Fibroblast of skin of scalp (primary cell): ENCODE measurements at regions not wholly inside any gene's neighbourhood (a gene's known extent, or its start where the extent isn't known, plus 50 kb on each side); places are given as distances from the start of the nearest gene placed in this dataset.

Source experiments
- DNase-seq: peaks from one replicate; pipeline ENCODE4 v3.0.0-alpha.2; 2013

DNA sequence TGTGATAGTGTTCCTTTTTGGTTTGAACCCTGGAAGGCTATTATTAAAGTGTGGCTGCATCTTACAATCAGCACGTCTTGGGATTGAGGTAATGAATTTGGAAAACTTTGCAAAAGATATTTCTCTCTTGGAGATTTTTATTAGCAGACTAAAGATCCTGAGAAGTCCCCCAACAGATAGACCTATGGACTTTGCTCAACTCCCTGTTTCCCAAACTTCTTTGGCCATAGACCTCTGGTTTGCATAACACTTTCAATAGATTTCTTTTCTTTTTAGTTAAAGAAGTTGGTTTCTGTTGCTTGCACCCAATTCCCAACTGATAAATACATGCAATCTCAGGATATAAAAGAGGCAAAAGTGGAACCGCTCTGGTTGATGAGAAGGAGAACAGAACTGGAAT is 465.8 kb upstream of the PROK2 start:
- DNase-seq: no peak

DNA sequence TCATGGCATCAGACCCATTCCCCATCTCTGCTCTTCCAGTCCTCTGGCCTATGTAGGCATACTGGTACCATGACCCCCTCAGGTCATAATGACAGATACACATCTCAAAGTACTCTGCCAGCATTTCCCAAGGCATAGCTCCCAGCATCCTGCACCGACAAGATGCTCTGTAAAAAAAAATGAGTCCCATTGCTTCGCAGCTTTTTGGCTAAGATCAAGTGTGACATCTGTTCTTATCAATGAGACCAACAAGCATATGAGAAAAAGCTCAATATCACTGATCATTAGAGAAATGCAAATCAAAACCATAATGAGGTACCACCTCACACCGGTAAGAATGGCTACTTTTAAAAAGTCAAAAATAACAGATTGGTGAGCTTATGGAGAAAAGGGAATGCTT is 463.9 kb upstream of the PROK2 start:
- no peak for DNase-seq

DNA sequence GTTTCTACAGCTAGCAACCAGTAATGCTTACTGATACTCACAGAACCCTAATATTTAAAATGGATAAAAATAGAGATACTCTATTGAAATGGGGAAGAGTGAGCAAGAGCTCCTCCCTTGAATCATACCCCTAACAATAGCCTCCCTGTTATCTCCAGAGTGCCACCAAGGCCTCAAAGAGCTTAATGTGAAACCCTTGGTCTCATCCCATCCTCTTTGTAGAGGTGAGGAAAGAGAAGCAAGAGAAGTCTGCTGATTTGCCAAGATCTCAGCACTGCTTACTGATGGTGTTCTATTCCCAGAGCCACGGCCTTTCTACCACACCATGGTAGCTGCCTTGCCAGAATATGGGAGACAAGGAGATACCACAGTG is 463.4 kb upstream of the PROK2 start:
- DNase-seq: no peak

DNA sequence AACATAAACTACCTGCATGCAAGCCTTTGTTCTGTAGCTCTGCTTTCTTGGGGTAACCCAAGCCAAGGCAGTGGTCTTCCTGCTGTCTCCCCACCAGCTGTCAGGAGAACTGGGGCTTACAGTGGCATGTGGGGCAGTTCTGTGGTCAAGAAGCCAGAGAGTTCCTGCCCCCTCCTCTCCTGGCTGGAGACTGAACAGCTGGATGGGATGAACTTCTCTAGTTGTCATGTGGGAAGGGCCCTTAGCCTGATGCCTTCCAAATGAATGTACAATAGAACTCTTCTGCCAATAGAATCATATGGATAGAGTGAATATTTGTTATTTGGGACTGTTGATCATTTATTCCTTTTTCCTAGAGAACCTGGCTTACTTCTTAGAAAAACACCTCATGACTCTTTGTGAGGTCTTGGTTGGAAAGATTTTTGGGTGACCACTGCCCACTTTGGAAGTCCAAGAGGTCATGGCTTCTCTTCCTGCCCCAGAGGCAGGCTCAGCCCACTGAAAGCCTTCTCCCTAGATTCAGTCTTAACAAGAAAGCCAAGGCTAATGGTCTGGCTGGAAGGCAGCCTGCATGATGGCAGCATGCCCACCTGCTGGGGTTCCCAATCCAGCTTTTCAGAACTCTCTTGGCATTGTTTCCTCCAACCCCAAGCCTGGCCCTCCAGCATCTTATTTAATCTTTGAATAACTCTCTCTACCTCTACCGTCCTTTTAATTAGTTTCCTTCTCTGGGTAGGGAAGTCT is 462.9 kb upstream of the PROK2 start:
- no peak for DNase-seq

DNA sequence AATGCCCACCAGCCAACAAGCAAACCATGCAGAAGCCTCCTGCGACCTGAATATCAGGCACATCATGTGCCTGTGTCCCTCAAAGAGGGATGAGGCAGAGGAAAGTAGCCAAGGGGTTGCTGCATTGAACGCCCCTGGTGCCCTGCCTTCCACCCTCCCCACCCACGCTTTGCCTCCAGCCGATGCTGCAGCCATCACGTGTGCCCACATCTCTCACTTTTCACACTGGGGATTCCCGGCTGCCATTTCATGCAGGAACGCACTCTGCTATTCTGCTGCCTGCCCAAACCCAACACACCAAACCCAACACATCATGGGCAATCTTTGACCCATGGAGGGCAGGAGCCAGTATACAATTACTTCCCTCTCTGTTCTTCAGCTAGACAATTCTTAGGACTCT is 462.2 kb upstream of the PROK2 start:
- no peak for DNase-seq

DNA sequence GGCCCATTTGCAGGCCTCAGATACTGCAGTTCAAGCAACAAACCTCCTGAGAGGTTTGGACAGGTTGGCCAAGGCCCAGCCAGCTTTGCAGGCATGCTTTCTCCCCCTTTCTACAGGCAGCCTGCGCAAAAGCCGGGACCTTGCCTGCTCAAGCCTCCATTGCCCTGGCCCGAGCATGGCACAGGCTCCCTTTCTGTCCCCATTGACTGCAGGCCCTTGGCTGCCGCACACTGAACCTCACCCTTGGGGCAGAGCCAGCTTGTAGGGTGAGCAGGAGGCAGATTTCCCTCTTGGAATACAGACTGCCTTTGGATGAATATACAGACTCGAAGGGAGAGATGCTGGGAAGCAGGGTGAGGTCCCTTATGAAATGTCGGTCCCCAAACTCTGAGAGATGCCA is 461.7 kb upstream of the PROK2 start:
- no peak for DNase-seq

DNA sequence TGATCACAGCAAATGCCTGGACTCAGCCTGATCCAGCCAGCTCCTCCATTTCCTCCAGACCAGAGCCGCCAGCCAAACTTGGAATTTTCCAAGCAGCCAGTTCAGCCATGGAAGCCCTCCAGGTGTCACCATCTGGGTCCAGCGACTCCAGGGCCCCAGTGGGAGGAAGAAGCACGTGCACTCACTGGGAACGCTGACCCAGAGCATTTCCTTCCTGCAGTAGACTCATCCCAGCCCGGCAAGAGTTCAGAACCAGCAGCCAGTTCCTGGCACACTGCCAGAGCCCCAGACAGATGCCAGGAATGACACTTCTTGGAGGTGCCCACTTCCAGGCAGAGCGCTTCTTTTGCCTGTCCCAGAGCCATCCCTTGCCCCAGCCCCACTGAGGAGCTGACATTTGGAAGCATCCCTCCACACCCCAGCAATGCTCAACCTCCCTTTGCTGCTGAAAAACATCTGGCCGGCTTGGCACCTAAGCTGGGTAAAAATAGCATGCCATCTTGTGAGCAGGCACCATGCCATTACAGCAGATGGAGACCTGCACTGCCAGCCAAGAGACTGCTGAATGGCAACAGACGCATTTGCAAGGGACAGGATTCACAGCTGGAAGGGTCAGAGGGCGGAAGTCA is 460.3 kb upstream of the PROK2 start:
- DNase-seq: no peak

DNA sequence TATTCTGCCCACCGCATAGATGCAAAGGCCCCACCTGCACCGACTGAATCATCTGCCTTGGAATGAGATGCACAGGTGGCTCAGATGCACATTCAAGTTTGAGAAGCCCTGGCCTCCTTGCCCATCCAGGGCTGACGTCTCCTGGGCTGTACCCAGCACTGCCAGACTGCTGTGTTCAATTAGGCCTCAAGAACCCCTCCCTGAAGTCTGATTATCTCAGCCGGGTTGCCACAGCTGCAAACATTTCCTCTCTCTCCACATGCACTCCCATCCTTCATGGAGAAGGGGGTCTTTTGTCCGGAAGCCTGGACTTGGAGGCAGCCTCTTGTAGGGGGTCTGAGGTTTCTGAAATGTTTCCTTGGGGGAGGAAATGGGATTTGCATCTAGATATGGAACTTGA is 459.4 kb upstream of the PROK2 start:
- DNase-seq: no peak

DNA sequence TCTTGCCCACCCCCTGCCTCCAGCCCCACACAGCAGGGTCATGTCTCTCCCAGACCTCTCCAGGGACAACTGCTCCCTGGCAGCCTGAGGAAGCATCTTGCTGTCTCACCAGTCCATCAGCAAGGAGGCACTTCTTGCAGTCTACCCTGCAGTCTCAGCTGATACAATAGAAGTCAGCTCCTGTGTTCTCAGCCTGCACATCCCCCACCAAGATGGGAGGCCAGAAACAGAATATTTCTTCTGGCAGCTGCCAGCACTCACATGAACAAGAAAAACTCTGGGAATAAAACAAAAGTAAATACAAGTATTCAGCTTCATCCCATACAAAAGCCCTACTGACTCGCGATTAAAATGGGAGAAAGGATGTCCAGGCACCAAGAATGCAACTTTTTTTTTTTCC is 457.4 kb upstream of the PROK2 start:
- DNase-seq: no peak

DNA sequence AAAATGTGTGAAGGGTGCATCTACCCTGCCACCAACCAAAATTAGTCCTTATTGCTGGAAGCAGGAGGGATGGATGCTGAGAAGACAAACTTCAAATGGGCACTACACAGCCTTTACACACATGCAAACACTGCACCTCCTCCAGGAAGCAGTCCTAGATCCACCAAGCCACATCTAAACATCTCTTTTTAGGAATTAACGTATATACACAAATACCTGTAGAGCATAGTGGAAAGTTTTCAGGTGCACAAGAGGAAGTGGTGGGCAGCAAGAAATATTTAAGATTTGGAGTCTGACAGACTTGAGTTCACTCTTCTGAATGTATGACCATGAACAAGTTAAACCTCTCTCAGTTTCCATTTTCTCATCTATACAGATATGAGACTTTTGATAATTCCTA is 456.6 kb upstream of the PROK2 start:
- no peak for DNase-seq

DNA sequence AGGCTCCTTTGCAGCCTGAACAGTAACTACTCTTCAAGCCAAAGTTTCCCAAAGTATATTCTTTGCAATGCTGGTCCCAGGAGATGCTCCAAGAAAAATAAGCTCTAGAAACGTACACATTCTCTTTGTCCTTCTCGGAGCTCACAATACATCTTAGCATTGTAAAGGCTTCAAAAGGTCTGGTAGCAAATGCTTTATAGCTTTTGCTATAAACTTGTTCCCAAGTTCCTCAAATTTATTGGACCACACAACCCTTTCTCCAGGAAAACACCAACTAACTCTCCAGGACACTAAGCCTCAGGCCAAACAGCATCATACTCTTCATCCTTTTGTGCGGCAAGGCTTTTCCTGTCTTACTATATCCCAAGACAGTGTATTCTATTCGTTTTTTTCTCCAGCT is 455.6 kb upstream of the PROK2 start:
- DNase-seq: no peak

DNA sequence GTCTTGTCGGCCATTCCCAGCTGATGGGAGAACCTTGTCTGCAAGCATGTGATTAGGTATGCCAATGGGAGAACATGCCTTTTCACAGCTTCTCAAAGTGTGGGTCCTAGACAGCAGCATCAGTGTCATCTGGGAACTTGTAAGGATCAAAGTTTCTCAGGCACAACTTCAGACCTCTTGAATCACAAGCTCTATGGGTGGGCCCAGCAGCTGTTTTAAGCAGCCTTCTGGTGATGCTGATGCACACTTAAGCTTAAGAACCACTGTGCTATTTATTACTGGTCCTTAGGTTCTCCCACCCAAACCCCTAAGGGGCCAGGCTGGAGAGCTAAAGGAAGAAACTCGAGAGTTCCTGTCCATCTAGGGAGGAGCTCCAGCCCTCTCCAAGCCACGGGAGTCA is 453.9 kb upstream of the PROK2 start:
- no peak for DNase-seq

DNA sequence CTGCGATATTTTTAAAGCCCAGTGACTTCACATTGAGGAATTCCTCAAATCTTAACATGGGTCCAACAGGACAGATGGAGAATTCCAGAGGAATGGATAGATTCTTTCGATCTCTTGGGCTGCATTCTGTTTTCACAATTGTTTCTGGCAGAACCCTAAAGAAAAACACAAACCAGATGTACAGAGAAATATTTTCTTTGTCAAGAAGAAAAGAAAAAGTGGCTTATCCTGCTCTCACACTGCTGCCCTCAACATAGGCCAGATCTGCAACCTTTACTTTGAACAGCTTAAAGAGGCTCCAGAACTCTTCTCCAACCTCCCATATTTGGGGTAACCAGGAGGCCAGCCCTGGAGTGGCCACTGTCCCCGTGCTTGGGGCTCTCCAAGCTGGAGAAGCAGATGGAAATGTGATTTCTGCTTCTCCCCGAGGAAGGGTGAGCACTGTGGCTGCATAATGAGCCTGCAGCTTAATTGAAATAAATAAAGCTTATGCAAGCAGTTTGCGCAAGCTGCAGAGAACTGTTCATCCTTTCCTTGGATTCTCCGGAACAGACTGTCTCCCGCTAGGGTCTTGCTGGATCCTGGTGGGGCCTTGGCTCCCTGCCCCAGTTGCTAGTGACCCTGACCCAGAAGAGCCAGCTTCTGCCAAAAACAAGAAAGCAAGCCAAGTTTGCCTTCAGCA is 453.2 kb upstream of the PROK2 start:
- DNase-seq: peak; percentile 78

DNA sequence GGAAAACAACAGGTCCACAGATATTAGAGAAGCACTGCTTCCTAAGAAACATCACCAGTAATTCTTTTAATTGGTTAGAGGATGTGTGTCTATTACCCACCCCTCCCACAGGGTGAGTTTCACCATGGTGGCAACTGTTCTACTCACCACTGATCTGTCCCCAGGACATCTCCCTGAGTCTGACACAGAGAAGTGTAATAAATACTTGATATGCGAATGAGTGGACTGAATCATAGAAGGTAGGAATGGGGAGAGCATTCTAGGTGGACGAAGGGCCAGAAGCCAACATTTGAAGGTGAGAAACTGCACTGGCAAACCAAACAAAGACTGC is 452.7 kb upstream of the PROK2 start:
- no peak for DNase-seq

DNA sequence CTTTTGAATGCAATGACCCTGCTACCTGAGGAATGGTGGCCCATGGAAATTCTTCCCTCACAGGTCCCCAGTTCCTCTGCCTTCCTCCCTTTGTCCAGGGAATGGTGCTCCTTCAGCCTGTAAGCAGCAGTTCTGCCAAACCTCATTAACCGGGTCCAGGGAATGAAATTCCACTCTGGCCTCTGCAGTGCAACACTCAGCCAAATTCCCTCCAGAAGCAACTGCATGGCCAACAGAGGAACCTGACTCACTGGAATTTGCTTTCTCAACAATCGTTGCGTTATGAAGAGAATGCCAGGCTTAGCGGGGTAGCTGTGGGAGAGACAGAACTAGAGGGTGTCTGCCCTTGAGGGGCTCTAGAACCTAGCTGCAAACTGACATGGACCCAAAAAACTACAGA is 449.4 kb upstream of the PROK2 start:
- DNase-seq: peak; percentile 83

DNA sequence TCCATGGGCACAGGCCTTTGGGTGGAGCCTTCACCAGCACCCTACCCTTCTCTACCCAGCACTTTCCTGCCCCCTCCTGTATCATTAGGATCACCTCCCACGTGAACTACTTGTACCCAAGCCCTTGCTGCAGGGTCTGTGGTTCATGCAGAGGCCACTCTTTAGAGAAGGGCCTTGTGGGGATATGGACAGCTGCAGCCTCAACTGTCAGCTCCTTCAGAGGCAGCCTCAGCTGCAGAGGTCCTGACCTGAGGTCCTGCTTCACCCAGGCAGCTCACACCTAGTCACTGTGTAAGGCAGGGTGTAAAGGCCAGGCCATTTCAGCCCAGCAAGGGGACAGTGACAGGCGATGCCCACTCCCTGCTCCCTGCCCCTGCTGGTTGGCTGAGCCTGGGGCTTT is 448.6 kb upstream of the PROK2 start:
- DNase-seq: no peak

DNA sequence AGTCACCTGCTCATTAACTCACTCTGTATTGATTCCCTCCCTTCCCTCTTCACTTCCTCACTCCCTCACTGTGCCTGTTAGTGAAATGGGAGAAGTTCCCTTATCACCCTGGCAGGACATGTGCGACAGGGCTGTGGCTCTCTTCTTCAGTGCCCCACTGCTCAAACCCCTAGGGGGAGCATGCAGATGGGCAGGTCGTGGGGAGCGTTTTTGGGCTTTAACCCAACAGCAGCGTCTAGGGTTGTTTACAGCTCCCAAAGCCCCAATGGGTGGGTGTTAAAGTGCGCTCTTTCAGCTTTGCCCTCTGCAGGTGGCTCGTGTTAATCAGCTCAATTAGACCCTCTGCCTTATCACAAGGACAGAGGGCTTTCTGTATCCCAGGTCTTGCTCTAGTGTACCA is 447.8 kb upstream of the PROK2 start:
- DNase-seq: no peak

DNA sequence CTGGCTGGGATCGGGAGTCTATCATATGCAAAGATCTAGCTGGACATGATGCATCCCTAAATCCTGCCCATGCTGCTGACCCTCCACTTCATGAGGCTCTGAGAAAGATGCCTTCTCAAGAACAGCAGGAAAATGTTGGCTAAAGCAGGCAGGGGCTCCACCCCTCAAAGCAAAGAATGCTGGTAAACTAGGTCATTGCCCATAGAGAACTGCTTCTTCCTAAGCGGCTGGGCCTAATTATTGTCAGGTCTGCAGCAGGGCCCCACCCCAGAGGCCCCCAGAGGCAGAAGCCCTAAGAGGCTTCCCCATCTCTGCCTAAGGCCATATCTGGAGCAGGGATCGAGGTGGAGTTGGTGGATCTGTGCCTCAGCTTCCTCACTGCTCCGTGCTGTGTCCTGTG is 447.4 kb upstream of the PROK2 start:
- DNase-seq: no peak

DNA sequence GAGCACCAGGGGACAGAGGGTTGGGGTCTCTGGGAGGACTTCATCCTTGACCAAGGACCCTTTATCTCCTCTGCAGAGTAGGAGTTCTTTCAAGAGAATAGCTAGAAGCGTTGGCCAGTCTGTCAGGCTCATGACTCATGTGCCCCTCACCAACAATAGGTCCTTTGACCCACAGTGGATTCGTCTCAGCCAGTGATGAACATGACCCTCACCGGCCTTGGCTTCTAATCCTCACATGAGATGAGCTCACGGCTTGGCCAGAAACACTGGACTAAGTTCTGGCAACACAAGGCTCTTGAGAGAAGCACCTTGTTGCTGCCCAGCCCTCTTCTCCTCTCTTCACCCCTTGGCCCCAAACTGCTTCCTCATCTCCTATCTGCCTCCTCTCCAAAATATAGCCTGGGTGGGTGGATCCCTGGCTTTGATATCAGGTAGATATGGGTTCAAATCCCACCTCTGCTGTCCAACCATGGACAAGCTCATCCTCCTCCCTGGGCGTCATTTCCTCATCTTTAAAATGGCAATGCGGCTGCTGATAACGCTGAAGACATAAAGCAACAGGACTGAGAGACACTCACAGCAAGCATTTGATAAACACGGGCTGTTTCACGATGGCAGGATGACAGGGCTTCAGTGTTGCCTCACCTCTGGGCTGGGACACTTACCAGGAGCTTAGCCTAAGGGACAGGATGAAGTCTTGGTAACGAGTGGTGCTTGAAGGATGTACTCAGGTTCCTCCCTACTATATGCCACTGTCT is 446.7 kb upstream of the PROK2 start:
- no peak for DNase-seq

DNA sequence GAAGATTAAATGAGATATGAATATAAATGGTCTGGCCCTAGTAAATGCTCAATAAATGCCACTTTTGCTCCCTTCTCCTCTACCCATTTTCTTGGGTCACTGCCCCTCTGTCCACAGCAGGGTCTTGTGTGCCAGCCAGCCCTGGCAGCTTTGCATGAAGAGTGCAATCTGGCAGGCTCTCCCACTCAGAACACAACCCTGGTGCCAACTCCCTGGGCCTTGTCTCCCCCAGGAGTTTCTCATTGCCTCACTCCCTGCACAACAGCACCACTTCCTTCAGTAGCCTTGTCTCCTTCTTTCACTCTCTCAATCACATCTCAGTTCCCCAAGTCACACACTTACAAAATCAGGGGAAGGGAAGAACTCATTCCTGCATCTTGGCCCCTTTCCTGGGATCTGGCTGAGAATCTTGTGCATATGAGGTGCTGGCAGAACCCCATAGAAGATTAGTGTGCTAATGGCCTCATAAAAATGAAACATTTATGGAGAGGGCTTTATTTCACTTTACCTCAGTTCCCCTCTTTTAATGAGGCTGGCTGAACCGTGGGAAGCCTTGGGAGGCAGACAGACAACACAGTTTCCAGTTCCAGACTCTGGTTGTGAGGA is 445.9 kb upstream of the PROK2 start:
- no peak for DNase-seq

DNA sequence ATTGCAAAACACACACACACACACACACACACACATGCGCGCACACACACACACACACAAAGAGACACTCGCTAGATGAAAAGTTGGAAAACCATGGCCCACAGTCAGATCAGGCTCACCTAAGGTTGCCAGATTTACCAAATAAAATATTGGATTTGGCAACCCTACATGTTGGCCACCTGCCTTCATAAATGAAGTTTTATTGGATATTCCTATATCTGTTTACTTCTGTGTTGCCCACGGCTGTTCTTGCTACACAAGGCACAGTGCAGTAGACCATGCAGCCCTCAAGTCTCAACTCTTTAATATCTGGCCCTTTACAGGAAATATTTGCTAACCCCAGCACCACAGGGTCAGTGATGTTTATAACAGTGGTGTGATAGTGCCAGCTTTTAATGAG is 445.0 kb upstream of the PROK2 start:
- DNase-seq: no peak

DNA sequence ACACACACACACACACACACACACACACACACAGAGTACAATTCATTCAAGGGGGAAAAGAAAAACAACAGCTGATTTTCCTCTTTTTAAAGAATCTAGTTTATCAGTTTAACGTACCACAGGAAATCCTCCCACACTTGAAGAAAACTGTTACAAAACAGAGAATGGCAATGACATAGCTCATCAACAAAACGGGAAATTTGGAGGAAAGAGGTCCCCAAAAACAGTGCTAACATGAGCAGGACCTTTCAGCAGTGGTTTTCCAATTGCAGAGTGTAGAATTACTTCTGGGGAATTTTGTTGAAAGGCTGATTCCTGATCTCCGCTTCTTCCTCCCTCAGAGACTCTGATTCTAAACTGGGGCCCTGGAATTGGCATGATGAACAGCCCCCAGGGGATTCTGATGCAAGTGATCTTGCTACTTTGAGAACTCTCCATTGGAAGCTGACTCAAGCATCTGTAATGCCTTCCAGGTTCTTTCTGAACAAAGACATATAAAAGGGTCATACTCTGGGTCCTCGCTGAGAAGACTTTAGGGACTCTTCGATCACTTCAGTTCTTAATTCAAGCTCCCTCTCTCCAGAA is 442.6 kb upstream of the PROK2 start:
- peak; percentile 73 for DNase-seq
